ENCODE measurements at regions not wholly inside any gene's neighbourhood (a gene's known extent, or its start where the extent isn't known, plus 50 kb on each side); places are given as distances from the start of the nearest gene placed in this dataset.
A peak's percentile ranks its signal among the peaks of the same experiment; 100 is the strongest.
"Not testable (repeated sequence)": the region's sequence is repeated elsewhere in the genome, so short reads cannot be mapped to it uniquely, and the experiment has no call there.

- DNase-seq (ENCODE audit: low read depth) = no peak
Observed at GRCh38 chr22:27311698-27312550, 489.6 kb downstream of the MN1 start.

- no peak for DNase-seq (ENCODE audit: low read depth)
Observed at GRCh38 chr22:27312565-27312964, 489.0 kb downstream of the MN1 start.

- DNase-seq (ENCODE audit: low read depth) = no peak
Observed at GRCh38 chr22:27312966-27313855, 488.3 kb downstream of the MN1 start.

- DNase-seq (ENCODE audit: low read depth) = no peak
Observed at GRCh38 chr22:27314276-27314807, 487.2 kb downstream of the MN1 start.

GRCh38 chr22:27315833-27316232 lies 485.7 kb downstream of the MN1 start:
- DNase-seq (ENCODE audit: low read depth) = no peak

GRCh38 chr22:27317096-27317495 lies 484.5 kb downstream of the MN1 start:
- DNase-seq (ENCODE audit: low read depth) = no peak

GRCh38 chr22:27317971-27318428 lies 483.6 kb downstream of the MN1 start:
- DNase-seq (ENCODE audit: low read depth) = no peak

GRCh38 chr22:27318516-27318915 lies 483.0 kb downstream of the MN1 start:
- peak; percentile 43 for DNase-seq (ENCODE audit: low read depth)

GRCh38 chr22:27323661-27324060 lies 477.9 kb downstream of the MN1 start:
- DNase-seq (ENCODE audit: low read depth) = no peak

GRCh38 chr22:27324908-27325307 lies 476.6 kb downstream of the MN1 start:
- not testable (repeated sequence) for DNase-seq (ENCODE audit: low read depth)

GRCh38 chr22:27327497-27327896 lies 474.1 kb downstream of the MN1 start:
- DNase-seq (ENCODE audit: low read depth) = no peak

GRCh38 chr22:27327981-27328721 lies 473.4 kb downstream of the MN1 start:
- DNase-seq (ENCODE audit: low read depth) = no peak

GRCh38 chr22:27329131-27329850 lies 472.3 kb downstream of the MN1 start:
- DNase-seq (ENCODE audit: low read depth) = no peak

GRCh38 chr22:27329966-27330645 lies 471.4 kb downstream of the MN1 start:
- no peak for DNase-seq (ENCODE audit: low read depth)

GRCh38 chr22:27331526-27332281 lies 469.9 kb downstream of the MN1 start:
- peak; percentile 31 for DNase-seq (ENCODE audit: low read depth)

- DNase-seq (ENCODE audit: low read depth) = no peak
Observed at GRCh38 chr22:27335102-27335660, 466.4 kb downstream of the MN1 start.

- no peak for DNase-seq (ENCODE audit: low read depth)
Observed at GRCh38 chr22:27336151-27337090, 465.1 kb downstream of the MN1 start.

- no peak for DNase-seq (ENCODE audit: low read depth)
Observed at GRCh38 chr22:27337676-27338075, 463.9 kb downstream of the MN1 start.
